ENCODE measurements at regions not wholly inside any gene's neighbourhood (a gene's known extent, or its start where the extent isn't known, plus 50 kb on each side); places are given as distances from the start of the nearest gene placed in this dataset.

- TF ChIP-seq PBX3 (IDR thresholded peaks at IDR 0.05) (no peak), SMC3 (IDR thresholded peaks at IDR 0.05; ENCODE audit: low read depth, low read length) (no peak), TCF12 (IDR thresholded peaks at IDR 0.05) (no peak)
Measured at GRCh38 chr10:57222603-57223002, 861.5 kb upstream of the ZWINT start (continued).

GRCh38 chr10:57222129-57222528, 861.1 kb upstream of the ZWINT start:
- Histone ChIP-seq H3K27ac (ENCODE audit: low read depth in 2 of 2, low read length in 1 of 2) (no peak overlapping the region), H4K20me1 (ENCODE audit: insufficient read depth) (no peaks in the 10 kb centered on the region), H3K4me3 (ENCODE audit: low read depth in 2 of 2, low read length in 1 of 2) (no peak overlapping the region), H3K27me3 (ENCODE audit: insufficient read depth) (no peaks in the 10 kb centered on the region), H3K79me2 (ENCODE audit: insufficient read depth) (no peaks in the 10 kb centered on the region), H3K4me1 (ENCODE audit: control insufficient read depth in 1 of 2, insufficient read depth in 2 of 2, low read depth in 1 of 2, low read length in 1 of 2) (no peaks in the 10 kb centered on the region), H2AFZ (ENCODE audit: low read depth) (no peak overlapping the region), H3K9ac (no peak overlapping the region), H3F3A (replicated peaks; ENCODE audit: insufficient read depth) (no peaks in the 10 kb centered on the region), H3K36me3 (replicated peaks in 1 of 2; ENCODE audit: control insufficient read depth in 1 of 2, insufficient read depth in 2 of 2, low read length in 1 of 2) (no peaks in the 10 kb centered on the region), H3K9me2 (no peaks in the 10 kb centered on the region), H3K4me2 (no peak overlapping the region), H3K9me3 (no peaks in the 10 kb centered on the region)
- ChIA-PET CTCF (no interaction called here), POLR2A (no interaction called here)
- TF ChIP-seq SMC3 (IDR thresholded peaks at IDR 0.05; ENCODE audit: low read depth, low read length), result no peak
- 19% methylated on average over 3 of the region's 3 CpGs for WGBS (ENCODE audit: low lambda C conversion rate)
- DNase-seq, result no peak

GRCh38 chr10:57221674-57222073, 860.6 kb upstream of the ZWINT start:
- Histone ChIP-seq H3K36me3 (replicated peaks in 1 of 2; ENCODE audit: control insufficient read depth in 1 of 2, insufficient read depth in 2 of 2, low read length in 1 of 2) (no peaks in the 10 kb centered on the region), H3K9me2 (no peaks in the 10 kb centered on the region), H3K4me1 (ENCODE audit: control insufficient read depth in 1 of 2, insufficient read depth in 2 of 2, low read depth in 1 of 2, low read length in 1 of 2) (no peaks in the 10 kb centered on the region), H3K9ac (no peak overlapping the region), H3K4me2 (no peak overlapping the region), H3K9me3 (no peaks in the 10 kb centered on the region), H2AFZ (ENCODE audit: low read depth) (no peak overlapping the region), H3K27me3 (ENCODE audit: insufficient read depth) (no peaks in the 10 kb centered on the region), H3F3A (replicated peaks; ENCODE audit: insufficient read depth) (no peaks in the 10 kb centered on the region), H4K20me1 (ENCODE audit: insufficient read depth) (no peaks in the 10 kb centered on the region), H3K4me3 (ENCODE audit: low read depth in 2 of 2, low read length in 1 of 2) (no peak overlapping the region), H3K79me2 (ENCODE audit: insufficient read depth) (no peaks in the 10 kb centered on the region), H3K27ac (ENCODE audit: low read depth in 2 of 2, low read length in 1 of 2) (no peak overlapping the region)
- CTCF ChIA-PET, result no interaction called here
- no peak for DNase-seq
- WGBS (ENCODE audit: low lambda C conversion rate), result 26% methylated on average over 3 of the region's 3 CpGs
- no peak for TF ChIP-seq FOXJ3 (CRISPR knock-in tag; IDR thresholded peaks at IDR 0.05)
- TF ChIP-seq YY1 (IDR thresholded peaks at IDR 0.05; ENCODE audit: low read depth), result no peak
- TF ChIP-seq GATA2 (CRISPR knock-in tag; IDR thresholded peaks at IDR 0.05), result no peak
- TF ChIP-seq RXRA (IDR thresholded peaks at IDR 0.05; ENCODE audit: borderline replicate concordance, low read depth), result no peak
- TF ChIP-seq PBX3 (IDR thresholded peaks at IDR 0.05), result no peak
- TF ChIP-seq REST (IDR thresholded peaks at IDR 0.05; ENCODE audit: low read depth, low read length), result no peak
- TF ChIP-seq EP300 (IDR thresholded peaks at IDR 0.05; ENCODE audit: borderline replicate concordance in 1 of 2, low read depth in 1 of 2, low read length in 1 of 2), result no peak
- no peak for TF ChIP-seq TAF1 (IDR thresholded peaks at IDR 0.05; ENCODE audit: borderline replicate concordance, low read depth, low read length)
- TF ChIP-seq SIN3A (IDR thresholded peaks at IDR 0.05; ENCODE audit: borderline replicate concordance, low read depth, low read length), result no peak
- no peak for TF ChIP-seq POLR2AphosphoS5 (IDR thresholded peaks at IDR 0.05; ENCODE audit: low read depth, low read length)
- POLR2A ChIA-PET, result no interaction called here
